ENCODE measurements at regions not wholly inside any gene's neighbourhood (a gene's known extent, or its start where the extent isn't known, plus 50 kb on each side); places are given as distances from the start of the nearest gene placed in this dataset.

GRCh38 chr18:57901825-57902589 lies 98.9 kb upstream of the ATP8B1 start:
- DNase-seq (ENCODE audit: low read depth), result no peak
- no peak for TF ChIP-seq CTCF (conservative IDR thresholded peaks at IDR 0.05; ENCODE audit: low read length)
- H3K4me3 ChIP-seq (ENCODE audit: low read length), result no peak overlapping the region

- no peak for DNase-seq (ENCODE audit: low read depth)
- H3K4me3 ChIP-seq (ENCODE audit: low read length), result no peak overlapping the region
- no peak for TF ChIP-seq CTCF (conservative IDR thresholded peaks at IDR 0.05; ENCODE audit: low read length)
Measured at GRCh38 chr18:57900906-57901435, 97.9 kb upstream of the ATP8B1 start.

GRCh38 chr18:57898506-57899124 lies 95.5 kb upstream of the ATP8B1 start:
- no peak overlapping the region for H3K4me3 ChIP-seq (ENCODE audit: low read length)
- DNase-seq (ENCODE audit: low read depth), result peak; percentile 92
- no peak for TF ChIP-seq CTCF (conservative IDR thresholded peaks at IDR 0.05; ENCODE audit: low read length)

GRCh38 chr18:57895182-57895581 lies 92.1 kb upstream of the ATP8B1 start:
- no peak for TF ChIP-seq CTCF (conservative IDR thresholded peaks at IDR 0.05; ENCODE audit: low read length)
- H3K4me3 ChIP-seq (ENCODE audit: low read length), result no peak overlapping the region
- no peak for DNase-seq (ENCODE audit: low read depth)

GRCh38 chr18:57891707-57892391 lies 88.7 kb upstream of the ATP8B1 start:
- no peak for DNase-seq (ENCODE audit: low read depth)

GRCh38 chr18:57890266-57890665 lies 87.2 kb upstream of the ATP8B1 start:
- no peak for DNase-seq (ENCODE audit: low read depth)
- no peak overlapping the region for H3K4me3 ChIP-seq (ENCODE audit: low read length)

More at GRCh38 chr18:57891707-57892391, 88.7 kb upstream of the ATP8B1 start:
- no peak for TF ChIP-seq CTCF (conservative IDR thresholded peaks at IDR 0.05; ENCODE audit: low read length)
- H3K4me3 ChIP-seq (ENCODE audit: low read length), result no peak overlapping the region

More at GRCh38 chr18:57890266-57890665, 87.2 kb upstream of the ATP8B1 start:
- TF ChIP-seq CTCF (conservative IDR thresholded peaks at IDR 0.05; ENCODE audit: low read length), result no peak
